ENCODE measurements at regions not wholly inside any gene's neighbourhood (a gene's known extent, or its start where the extent isn't known, plus 50 kb on each side); places are given as distances from the start of the nearest gene placed in this dataset.

DNA sequence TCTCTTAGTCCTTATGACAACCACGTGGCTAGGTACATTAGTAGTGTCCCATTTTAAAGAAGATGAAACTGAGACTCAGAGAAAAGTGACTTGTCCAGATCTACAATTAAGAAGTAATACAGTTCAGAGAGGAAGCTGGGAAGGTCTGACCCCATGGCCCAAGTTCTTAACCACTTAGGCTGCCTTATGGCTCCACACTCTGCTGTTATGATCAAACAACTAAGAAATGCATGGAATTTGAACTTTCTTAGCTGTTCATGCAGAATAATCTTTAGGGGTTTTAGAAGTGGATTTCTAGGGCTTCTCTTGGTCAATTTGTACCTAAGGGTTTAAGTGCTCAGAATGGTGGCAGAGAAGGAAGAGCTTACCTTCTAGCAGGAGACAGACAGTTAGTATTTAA lies 128.0 kb upstream of the MSX2 start:
- TF ChIP-seq, protein P1, sequence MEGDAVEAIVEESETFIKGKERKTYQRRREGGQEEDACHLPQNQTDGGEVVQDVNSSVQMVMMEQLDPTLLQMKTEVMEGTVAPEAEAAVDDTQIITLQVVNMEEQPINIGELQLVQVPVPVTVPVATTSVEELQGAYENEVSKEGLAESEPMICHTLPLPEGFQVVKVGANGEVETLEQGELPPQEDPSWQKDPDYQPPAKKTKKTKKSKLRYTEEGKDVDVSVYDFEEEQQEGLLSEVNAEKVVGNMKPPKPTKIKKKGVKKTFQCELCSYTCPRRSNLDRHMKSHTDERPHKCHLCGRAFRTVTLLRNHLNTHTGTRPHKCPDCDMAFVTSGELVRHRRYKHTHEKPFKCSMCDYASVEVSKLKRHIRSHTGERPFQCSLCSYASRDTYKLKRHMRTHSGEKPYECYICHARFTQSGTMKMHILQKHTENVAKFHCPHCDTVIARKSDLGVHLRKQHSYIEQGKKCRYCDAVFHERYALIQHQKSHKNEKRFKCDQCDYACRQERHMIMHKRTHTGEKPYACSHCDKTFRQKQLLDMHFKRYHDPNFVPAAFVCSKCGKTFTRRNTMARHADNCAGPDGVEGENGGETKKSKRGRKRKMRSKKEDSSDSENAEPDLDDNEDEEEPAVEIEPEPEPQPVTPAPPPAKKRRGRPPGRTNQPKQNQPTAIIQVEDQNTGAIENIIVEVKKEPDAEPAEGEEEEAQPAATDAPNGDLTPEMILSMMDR (IDR thresholded peaks at IDR 0.05) = no peak
- TF ChIP-seq POLR2A (IDR thresholded peaks at IDR 0.05) (no peak), EP300 (IDR thresholded peaks at IDR 0.05) (no peak)

Data from tibial nerve (tissue), 4 donors.